ENCODE measurements at regions not wholly inside any gene's neighbourhood (a gene's known extent, or its start where the extent isn't known, plus 50 kb on each side); places are given as distances from the start of the nearest gene placed in this dataset.

- H3K9me3 ChIP-seq = no peaks in the 10 kb centered on the region
- TF ChIP-seq CTCF (IDR thresholded peaks at IDR 0.05) = no peak
- TF ChIP-seq POLR2A (IDR thresholded peaks at IDR 0.05) = no peak
- no peak for TF ChIP-seq EP300 (IDR thresholded peaks at IDR 0.05)
- WGBS, 2 donors = 70 to 72% methylated on average over 5 to 6 of the region's 6 CpGs
Observed at GRCh38 chr14:97432586-97432985, 635.4 kb downstream of the VRK1 start.

GRCh38 chr14:97441740-97442362 is 644.7 kb downstream of the VRK1 start:
- Histone ChIP-seq H3K4me1 (no peaks in the 10 kb centered on the region), H3K4me3 (no peak overlapping the region), H3K27ac (no peak overlapping the region), H3K36me3 (no peaks in the 10 kb centered on the region), H3K27me3 (no peaks in the 10 kb centered on the region), H3K9me3 (peaks cover 0 to 6% (median 0%) of the 10 kb centered on the region in 4 donors)
- TF ChIP-seq EP300 (IDR thresholded peaks at IDR 0.05) (no peak), POLR2A (IDR thresholded peaks at IDR 0.05) (no peak), CTCF (IDR thresholded peaks at IDR 0.05) (no peak)
- WGBS, 2 donors = 80 to 83% methylated on average over 9 of the region's 9 CpGs
- no peak for DNase-seq (ENCODE audit: low spot score in 2 of 2)

More at GRCh38 chr14:97432586-97432985, 635.4 kb downstream of the VRK1 start:
- Histone ChIP-seq H3K4me1 (no peaks in the 10 kb centered on the region), H3K4me3 (no peak overlapping the region), H3K27ac (no peak overlapping the region), H3K36me3 (no peaks in the 10 kb centered on the region), H3K27me3 (no peaks in the 10 kb centered on the region)
- DNase-seq (ENCODE audit: low spot score in 2 of 2) = no peak

- 93 to 100% methylated on average over 2 of the region's 2 CpGs for WGBS, 2 donors
- no peak overlapping the region for H3K4me3 ChIP-seq
- H3K27ac ChIP-seq = no peak overlapping the region
- H3K36me3 ChIP-seq = no peaks in the 10 kb centered on the region
- no peaks in the 10 kb centered on the region for H3K27me3 ChIP-seq
- no peaks in the 10 kb centered on the region for H3K4me1 ChIP-seq
- no peak for DNase-seq (ENCODE audit: low spot score in 2 of 2)
- H3K9me3 ChIP-seq = peaks cover 0 to 6% (median 0%) of the 10 kb centered on the region in 4 donors
- TF ChIP-seq POLR2A (IDR thresholded peaks at IDR 0.05) = no peak
- TF ChIP-seq CTCF (IDR thresholded peaks at IDR 0.05) = no peak
- no peak for TF ChIP-seq EP300 (IDR thresholded peaks at IDR 0.05)
Observed at GRCh38 chr14:97442363-97442762, 645.2 kb downstream of the VRK1 start.

GRCh38 chr14:97443412-97443811 is 646.2 kb downstream of the VRK1 start:
- DNase-seq (ENCODE audit: low spot score in 2 of 2) = no peak
- no peak overlapping the region for H3K27ac ChIP-seq
- H3K4me1 ChIP-seq = no peaks in the 10 kb centered on the region
- H3K36me3 ChIP-seq = no peaks in the 10 kb centered on the region
- no peak overlapping the region for H3K4me3 ChIP-seq
- H3K27me3 ChIP-seq = no peaks in the 10 kb centered on the region
- no peaks in the 10 kb centered on the region for H3K9me3 ChIP-seq
- 85 to 86% methylated on average over 3 of the region's 3 CpGs for WGBS, 2 donors
- TF ChIP-seq POLR2A (IDR thresholded peaks at IDR 0.05) (no peak), CTCF (IDR thresholded peaks at IDR 0.05) (no peak), EP300 (IDR thresholded peaks at IDR 0.05) (no peak)

- no peaks in the 10 kb centered on the region for H3K9me3 ChIP-seq
- WGBS, 2 donors = 69 to 74% methylated on average over 5 of the region's 5 CpGs
- no peaks in the 10 kb centered on the region for H3K4me1 ChIP-seq
- H3K36me3 ChIP-seq = no peaks in the 10 kb centered on the region
- DNase-seq (ENCODE audit: low spot score in 2 of 2) = no peak
- no peak overlapping the region for H3K27ac ChIP-seq
- H3K27me3 ChIP-seq = no peaks in the 10 kb centered on the region
- no peak overlapping the region for H3K4me3 ChIP-seq
- no peak for TF ChIP-seq EP300 (IDR thresholded peaks at IDR 0.05)
- TF ChIP-seq POLR2A (IDR thresholded peaks at IDR 0.05) = no peak
- TF ChIP-seq CTCF (IDR thresholded peaks at IDR 0.05) = no peak
Observed at GRCh38 chr14:97444248-97444647, 647.1 kb downstream of the VRK1 start.
